Activated T-cell treated with anti-CD3 and anti-CD28 coated beads, Interleukin-2, amount 50 U/mL, for 48 hours (primary cell): ENCODE measurements at regions not wholly inside any gene's neighbourhood (a gene's known extent, or its start where the extent isn't known, plus 50 kb on each side); places are given as distances from the start of the nearest gene placed in this dataset.

ENCODE experiments used
- DNase-seq, 2 experiments: peaks; one replicate each; pipeline ENCODE4 v3.0.0-alpha.2; 2020

DNA sequence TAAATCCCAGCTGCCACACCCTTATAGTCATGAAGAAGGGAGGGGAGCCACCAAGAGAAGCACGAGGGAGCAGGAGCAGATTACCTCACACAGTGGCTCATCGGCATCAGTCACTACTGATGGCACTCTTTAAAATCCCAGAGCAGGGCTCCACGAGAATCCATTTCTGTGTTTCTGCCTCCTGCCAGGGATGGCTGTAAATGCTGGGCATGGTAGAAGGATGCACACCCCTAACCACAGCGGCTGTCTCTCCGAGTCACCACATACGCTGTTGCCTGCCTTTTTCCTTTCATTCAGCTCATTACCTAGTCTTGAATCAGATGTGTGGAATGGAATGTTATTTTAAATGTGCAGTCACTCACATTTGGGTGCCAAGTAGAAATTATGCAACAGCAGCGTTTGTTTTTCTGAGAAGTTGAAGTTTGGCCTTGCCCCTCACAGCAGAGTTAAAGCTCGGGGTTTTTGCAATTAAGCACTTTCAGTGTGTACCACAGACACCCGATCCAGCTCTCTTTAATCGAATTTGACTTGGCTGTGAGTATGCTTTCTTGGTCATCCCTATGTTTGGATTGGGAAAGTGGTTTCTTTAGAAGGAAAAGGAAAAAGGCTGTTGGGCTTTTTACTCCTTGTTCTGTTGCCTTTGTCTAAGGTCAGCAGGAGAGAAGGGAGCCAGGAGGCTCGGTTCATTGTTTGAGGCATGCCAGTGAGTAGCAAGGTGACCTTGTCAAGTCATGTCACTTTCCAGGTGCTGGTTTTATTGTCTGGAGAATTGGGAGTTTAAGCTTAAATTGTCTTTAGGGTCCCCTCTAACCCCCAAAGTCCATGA is 284.2 kb upstream of the TPM1 start:
- DNase-seq: no peak

DNA sequence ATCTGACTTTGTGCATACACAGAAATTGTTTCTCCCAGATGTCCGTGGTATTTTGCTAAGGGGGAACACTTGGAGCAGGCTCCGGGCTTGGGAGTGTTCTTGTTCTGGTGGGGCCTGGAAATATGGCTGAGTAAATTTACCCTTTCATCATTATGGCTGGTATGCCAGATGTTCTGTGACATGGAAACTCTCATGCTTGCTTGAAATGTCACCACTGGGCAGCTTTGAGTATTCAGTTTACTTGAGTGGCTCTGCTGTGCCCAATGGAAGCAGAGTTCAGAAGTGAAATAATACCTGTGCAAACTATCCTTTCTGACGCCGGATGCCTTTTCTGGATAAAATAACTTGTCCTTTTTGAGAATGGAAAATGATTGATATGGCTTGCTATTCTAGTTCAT is 283.6 kb upstream of the TPM1 start:
- DNase-seq: no peak

DNA sequence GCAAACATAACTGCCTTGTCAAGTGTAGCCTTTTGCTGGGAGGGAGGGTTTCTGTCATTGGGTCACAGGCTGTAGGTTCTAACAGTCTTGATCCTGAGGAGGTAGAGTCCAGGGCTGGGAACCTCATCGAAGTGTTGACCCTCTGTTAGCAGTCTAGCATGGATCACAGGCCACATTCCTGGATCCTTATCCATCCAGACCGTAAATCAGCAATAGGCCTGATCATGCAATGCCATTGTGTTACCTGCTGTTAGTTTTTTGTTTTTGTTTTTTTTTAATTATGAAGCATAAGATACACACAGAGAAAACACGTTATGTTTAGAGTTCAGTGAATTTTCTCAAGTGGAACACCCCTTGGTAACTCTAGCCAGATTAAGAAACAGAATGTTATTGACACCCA is 282.0 kb upstream of the TPM1 start:
- no peak for DNase-seq

DNA sequence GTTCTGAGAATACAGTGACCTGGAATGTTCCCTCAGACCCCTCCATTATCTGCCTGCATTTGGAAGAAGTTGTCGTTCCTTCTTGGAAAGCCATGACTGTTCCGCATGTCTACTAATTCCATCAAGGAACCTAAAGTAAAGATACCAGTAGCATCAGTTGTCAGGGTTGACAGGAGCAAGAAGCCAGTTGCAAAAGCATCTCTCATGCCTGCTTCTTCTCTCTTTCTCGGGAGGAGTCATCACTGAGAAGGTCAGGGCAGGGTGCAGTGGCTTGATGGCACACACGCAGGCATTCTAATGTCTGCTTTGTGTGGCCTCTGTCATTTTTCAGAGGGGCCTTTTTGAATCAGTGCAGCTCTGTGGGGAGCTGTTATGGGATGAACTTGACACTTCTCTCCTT is 276.6 kb upstream of the TPM1 start:
- no peak for DNase-seq

DNA sequence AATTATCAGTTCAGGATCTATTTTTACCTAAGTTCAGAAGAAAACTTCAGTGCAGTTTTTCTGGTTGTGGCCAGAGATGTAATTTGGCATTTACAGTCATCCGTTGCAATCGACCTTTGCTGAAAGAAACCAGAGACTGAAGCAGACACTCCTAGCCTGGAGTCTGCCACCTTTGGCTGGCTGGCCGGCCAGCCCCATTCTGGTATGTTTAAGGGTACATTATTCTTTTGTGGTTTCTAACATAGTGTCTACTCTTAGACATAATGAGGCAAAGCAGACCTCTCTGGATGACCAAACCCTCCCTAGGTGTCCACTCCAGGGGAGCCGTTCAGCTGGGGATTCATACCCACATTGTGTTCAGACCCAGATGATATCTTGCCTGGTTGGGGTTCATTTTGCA is 275.9 kb upstream of the TPM1 start:
- no peak for DNase-seq

DNA sequence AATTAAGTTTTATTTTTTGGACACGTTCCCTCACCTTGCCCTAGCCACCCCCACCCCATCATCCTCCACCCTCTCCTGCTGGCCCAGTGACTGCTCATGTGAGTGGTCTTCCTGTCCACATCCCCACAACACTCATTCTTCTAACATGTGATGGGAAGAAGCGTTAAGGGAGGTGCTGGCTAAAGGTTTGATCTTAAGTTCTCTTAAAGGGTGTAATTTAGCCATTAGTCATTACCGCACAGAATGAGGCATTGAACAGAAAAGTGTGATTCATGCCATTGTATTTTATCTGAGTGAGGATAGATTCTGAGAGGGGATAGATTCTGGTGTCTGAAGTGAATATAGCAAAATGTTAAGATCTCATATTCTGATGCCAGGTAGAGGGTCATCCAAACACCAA is 272.9 kb upstream of the TPM1 start:
- DNase-seq: no peak

DNA sequence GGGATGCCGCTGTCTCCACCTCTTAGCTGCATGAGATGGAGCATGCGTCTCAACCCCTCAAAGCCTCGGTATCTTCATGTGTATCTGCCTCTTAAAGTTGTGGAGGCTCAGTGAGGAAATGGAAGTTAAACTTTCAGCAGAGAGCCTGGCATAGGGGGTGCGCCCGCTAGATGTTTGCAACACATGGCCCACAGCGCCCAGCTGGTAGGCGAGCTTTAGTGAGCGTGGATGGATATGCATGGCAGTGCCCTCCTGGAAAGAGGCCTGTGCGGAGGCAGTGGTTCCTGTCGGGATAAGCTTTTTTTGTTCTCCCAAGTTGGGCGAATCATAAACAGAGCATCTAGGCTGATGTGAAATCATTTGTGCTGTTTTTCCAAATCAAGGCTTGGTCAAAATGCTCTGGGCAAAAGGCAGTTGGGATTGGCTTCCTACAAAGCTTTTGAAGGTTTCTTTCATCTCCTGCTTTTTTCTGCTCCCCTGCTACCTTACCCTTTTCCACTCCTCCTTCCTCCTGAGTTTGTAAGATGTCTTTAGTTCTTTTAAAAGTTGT is 272.4 kb upstream of the TPM1 start:
- DNase-seq: no peak

DNA sequence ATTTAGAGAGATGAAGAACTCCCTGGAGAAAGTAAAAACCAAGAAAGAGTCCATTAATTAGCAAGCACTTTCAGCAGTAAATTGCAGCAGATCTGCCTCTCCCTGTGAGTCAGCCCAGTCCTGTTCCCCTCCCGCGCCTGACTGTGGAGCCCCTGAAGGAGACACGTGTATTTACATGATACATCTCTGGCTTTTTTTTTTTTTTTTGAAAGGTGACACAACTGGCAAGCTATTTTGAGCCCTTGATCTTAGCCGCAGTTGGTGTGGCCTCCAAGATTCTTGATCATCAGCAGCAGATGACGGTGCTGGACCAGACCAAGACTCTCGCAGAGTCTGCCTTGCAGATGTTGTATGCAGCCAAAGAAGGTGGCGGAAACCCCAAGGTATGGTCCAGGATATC is 271.8 kb upstream of the TPM1 start:
- no peak for DNase-seq

DNA sequence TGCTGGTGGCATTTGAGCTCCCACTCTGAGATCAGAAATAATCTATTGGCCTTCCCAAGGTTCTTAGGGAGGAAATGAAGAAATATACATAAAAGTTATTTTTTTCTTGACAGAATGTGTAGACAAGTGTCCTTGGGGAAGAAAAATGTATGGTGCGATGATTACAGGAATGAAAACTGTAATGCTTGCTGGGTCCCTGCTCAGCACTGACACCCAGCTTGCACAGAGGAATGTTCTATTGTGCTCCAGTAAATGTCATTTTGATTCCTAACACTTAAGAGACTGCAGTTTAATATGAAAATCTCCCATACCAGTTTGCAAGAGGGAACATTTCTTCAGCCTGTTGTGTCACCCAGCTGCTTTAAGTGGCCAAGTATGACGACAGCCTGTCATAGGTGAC is 271.3 kb upstream of the TPM1 start:
- no peak for DNase-seq

DNA sequence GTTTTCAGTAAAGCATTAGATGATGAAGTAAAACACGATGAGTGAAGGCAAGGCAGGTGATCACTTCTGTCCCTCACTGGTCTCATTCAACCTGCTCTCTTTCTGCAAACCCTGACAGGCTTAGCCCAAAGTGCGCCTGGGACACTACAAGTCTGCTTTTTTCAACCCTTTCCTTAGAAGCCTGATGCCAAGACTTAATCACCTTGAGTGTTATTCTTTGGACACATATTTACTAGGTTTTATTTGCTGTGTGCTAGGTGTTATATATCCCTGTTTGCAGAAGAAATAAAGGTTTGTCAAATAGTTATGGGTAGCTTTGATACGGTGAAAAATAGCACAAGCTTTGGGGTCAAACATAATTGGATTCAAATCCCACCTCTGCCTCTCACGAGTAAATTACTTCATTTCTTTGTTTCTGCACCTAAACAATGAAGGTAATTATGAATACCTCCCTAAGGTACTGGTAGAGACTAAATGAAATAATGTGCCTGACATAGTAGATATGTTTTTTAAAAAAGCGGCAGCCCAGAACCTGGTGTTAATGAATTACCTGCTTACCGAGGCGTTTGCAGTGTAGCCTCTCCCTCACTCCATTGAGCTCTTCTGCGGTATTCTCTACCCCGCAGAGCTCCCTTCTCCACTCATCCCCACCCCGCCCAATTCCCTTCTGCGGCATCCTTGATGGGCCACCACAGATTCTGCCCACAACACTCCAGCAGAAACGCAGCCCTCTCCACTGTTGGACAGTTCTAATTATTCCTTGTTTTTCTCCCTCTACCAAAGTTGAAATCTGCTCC is 269.0 kb upstream of the TPM1 start:
- DNase-seq: no peak

DNA sequence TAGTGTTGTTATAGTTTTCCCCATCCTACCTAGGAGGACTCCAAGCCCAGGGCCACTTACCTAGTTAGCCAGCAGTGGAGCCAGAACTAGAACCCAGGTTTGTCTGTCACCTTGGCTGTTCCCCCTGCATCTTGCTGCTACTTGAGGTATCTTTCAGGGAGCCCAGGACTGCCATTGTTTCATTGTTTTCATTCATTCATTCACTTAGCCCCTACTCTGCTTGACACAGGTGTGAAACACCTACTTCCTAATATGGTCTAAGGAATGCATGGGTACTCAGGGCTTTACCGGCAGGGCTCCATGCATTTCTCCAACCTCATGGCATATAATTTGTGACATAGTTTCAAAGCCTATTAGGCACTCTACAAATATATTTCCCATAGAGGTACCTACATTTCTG is 266.6 kb upstream of the TPM1 start:
- DNase-seq: no peak

DNA sequence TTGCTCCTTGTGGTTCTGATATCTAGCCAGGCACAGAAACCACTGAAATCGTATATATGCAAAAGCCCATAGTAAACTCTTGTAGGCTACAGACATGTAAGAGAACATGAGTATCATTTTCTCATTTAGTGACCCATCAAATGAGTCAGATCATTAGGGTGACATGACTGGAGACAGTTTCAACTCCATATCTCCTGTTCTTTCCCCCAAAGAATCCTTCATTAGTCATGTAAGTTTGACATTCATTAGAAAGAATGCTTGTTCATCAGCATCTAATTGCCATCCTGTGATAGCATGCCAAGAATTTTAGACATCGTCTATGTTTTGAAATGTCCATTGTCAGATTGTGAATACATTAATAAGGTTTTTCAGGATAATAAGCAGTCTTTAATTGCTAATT is 264.9 kb upstream of the TPM1 start:
- DNase-seq: no peak

DNA sequence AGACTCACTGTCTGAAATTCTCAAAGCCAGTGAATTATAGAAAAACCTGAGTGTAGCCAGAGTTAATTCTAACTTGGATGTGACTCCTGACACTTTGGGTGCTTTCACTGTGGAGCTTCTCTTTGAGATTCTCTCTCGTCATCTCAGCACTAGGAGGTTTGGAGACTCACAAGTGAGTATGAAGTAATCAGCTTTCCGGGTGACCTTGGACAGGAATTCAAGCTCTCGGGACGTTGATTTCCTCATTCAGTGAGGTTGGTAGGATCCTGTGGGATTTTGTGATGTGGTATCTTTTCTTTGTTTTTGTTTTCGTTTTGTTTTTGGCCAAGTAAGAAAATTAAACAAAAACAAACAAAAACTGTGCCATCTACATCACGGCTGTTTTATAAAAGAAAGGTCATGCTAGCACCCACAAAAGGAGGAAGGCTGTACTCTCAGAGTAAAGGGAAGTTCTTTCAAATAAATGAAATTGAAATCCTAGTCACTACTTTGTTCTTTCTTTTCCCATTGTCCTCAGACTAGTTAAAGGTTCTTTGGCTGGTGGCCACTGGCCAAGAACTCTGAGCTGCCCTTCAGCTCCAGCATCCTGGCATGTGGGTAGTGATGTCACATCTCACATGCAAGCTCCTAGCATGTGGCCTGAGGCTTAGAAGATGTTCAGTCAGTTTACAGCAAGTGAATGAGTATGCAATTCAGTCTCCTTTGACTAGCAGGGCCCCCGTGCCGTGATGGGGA is 263.3 kb upstream of the TPM1 start:
- DNase-seq: no peak

DNA sequence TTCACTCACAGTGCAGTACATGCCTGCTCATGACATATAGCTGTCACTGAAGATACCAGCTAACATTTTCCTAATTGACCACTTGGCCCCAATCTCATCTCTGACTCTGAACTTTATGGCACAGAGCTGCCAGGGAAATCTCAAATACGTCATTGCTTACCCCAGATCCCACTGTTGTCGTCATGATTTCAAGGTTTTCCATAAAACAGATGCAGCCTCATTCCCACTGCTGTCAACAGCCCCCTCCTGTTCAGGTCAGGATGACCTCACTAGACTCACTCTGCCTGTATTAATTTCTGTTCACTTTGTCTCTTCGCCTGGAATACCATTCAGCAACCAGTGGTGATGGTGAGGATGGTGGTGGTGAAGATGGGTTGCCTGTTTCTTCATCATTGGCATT is 262.6 kb upstream of the TPM1 start:
- DNase-seq: no peak

DNA sequence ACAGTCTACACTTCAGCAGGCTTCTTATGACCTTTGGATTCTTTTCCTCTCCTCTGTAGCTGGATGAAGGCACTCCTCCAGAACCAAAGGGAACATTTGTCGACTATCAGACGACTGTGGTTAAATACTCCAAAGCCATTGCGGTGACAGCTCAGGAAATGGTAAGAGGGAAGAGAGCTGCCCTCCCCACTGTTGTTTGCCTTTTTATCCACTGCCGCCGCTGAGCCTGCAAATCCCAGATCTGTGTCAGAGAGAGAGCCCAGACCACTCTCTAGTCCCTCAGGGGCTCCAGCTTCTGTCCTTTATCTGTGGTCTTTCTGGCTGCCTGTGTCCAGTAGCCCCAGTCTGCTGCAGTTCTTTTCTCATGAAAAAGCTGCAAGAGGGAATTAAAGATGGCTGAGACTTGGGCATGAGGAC is 261.5 kb upstream of the TPM1 start:
- no peak for DNase-seq

DNA sequence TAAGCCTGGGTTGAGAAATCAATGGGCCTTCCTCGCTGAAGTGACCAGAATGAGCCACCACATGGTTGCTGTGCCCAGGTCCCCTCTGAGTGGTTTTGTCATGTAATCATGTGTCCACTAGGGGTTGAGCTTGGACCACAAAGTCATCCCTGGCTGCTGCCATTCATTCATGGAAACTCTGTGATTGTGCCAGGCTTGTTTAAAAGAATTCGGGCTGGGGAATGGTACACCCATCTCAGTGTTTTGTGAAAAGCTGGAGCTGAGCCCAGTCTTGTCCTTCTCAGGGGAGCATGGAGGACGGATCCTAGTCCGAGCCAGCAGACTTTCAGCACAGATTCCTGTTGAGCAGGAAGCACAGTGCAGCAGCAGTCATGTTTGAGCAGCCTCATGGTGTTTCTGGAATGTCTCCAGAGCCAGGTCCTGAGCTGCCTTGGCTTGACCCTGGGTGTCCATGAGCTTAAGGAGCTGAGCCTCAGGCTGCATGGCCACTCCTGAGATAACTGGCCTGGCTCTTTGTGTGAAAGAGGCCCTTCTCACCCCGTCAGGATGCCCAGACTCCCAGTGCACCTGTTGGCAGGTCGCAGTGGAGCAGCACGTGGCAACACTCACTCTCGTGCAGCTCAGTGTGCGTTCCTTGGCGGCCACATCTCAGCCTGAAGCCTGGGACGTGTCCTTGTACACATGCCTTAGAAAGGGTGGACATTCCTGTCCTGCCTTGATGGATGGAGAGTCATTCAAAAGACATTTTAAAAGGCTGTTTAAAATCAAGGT is 260.3 kb upstream of the TPM1 start:
- no peak for DNase-seq

DNA sequence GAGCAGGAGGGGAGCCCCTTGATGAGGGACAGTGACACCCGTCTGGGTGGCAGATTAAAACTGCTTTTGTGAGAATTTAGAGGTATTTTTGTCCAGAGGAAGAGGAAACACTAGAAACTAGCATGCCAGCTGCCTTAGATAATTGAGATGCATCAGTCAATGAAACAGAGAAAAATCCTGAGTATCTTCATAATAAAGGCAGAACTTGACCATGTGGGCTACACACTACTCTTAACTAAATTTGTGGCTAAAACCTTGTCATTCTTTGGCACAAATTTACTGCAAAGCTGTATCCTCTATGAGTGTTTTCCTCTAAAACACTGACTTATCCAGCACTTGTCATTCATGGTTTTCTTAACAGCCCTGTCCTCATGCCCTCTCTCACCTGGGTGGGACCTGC is 259.7 kb upstream of the TPM1 start:
- no peak for DNase-seq

DNA sequence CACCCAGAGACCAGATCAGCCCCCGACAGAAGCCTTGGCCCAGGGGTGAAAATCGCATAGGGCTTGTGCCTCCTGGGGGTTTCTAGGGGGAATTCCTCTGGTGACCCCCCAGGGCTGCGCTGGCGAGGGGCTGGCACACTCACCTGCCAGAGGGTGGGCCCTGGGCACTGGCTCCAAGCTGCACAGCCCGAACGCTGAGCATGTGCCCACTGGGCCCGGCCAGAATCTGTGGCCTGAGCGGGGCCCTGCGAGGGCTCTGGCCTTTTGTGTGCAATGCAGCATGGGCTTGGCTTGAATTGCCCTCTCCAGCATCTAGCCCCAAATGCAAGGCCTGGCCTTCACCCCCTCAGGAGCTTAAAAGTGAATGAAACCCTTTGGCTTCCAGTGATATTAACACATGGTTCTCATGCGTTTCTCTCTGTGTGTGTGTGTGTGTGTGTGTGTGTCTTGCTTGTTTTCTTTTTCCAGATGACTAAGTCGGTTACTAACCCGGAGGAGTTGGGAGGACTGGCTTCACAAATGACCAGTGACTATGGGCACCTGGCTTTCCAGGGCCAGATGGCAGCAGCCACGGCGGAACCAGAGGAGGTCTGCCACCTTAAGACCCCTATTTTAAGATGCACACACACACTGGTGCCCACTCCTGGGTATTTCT is 259.1 kb upstream of the TPM1 start:
- DNase-seq: no peak

DNA sequence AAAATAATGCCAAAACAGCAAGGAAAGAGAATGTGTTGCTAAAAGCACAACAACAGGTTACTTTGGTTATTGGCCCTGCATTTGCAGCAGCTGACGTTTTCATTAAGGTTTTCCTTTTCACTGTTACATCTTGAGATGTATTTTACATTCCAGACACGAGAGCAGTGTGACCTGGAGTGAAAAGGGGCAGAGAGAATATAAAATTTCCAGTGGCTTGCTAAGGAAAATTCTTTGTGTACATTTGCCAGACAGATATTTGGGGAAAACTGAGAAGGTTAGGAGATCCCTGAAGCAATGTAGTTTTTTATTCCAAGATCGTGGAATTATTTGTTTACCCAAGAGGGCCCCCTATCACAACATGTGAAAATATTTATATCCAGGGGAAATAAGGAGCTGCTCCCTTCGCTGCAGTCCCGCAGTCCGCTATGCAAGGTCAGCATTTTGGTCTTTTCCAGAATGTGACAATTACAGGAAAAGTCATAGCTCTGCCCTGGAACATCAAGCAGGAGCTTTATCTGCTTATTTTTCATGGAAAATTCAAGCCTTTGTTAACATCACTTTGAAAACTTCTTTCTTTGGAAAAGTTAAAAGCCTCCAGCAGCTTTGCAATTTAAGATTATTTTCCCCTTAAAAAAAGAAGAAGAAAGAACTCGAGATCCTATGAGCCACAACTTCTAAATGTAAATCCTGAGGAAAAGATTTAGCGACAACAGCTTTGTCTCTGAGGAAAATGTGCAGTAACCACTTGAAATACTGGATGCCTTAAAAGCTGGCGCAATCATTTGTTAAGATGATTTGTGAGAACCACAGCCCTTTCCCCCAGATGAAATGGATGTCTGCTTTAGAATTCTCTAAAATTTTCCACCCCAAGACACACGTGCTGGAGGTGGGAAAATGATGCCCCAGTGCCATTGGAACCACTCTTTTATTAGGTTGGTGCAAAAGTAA is 256.4 kb upstream of the TPM1 start:
- DNase-seq: no peak

DNA sequence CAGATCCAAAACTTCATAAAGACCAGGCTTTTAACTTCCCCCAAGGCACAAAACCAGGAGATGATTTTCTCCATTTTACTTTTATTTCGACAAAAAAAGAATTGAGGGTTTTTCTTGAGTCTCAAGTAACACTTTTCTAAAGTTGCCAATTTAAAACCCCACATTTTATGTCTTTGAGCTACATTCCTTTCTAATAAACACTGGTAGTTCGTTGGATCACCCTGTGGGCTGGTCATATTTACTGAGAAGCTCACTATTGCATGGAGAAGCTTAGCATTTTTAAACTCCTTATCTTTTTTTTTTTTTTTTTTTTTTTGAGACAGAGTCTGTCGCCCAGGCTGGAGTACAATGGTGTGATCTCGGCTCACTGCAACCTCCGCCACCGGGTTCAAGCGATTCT is 255.1 kb upstream of the TPM1 start:
- DNase-seq: no peak

DNA sequence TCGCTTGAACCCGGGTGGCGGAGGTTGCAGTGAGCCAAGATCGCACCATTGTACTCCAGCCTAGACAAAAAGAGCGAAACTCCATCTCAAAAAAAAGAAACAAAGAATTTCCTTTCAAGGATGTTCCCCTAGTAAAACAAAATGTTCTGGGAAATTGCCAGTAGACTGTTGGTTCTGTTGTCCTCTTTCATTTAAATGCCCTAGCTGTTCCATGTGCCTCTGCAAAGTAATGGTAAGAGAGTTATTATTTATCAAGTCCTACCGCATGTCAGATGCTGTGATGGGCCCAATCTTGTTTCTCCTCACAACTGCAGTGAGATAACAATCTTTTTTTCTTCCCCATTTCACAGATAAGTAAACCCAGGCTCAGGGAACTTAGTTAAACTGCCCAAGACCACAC is 254.3 kb upstream of the TPM1 start:
- DNase-seq: no peak
